ENCODE measurements at regions not wholly inside any gene's neighbourhood (a gene's known extent, or its start where the extent isn't known, plus 50 kb on each side); places are given as distances from the start of the nearest gene placed in this dataset.
"Not testable (repeated sequence)": the region's sequence is repeated elsewhere in the genome, so short reads cannot be mapped to it uniquely, and the experiment has no call there.

- DNase-seq (no peak), ATAC-seq (no peak)
- intact Hi-C loops (cut with DNase I, micrococcal nuclease): no loop called here
Measured at GRCh38 chr22:33149611-33150010, 91.4 kb upstream of the SYN3 start.

- no peak for DNase-seq
- intact Hi-C loops (cut with DNase I, micrococcal nuclease): no loop called here
- no peak for ATAC-seq
Measured at GRCh38 chr22:33144721-33145120, 86.5 kb upstream of the SYN3 start.

GRCh38 chr22:33142282-33143055 is 84.3 kb upstream of the SYN3 start:
- DNase-seq (no peak), ATAC-seq (no peak)
- intact Hi-C loops (cut with DNase I, micrococcal nuclease): no loop called here

GRCh38 chr22:33139937-33140336 is 81.8 kb upstream of the SYN3 start:
- intact Hi-C loops (cut with DNase I, micrococcal nuclease): no loop called here
- DNase-seq: no peak
- no peak for ATAC-seq

GRCh38 chr22:33138333-33138732 is 80.2 kb upstream of the SYN3 start:
- intact Hi-C loops (cut with DNase I, micrococcal nuclease); ATAC-seq; DNase-seq: not testable (repeated sequence)

GRCh38 chr22:33130473-33130872 is 72.3 kb upstream of the SYN3 start:
- DNase-seq (no peak), ATAC-seq (no peak)
- intact Hi-C loops (cut with DNase I, micrococcal nuclease): no loop called here

GRCh38 chr22:33129621-33130020 is 71.4 kb upstream of the SYN3 start:
- intact Hi-C loops (cut with DNase I, micrococcal nuclease): no loop called here
- DNase-seq (no peak), ATAC-seq (no peak)

GRCh38 chr22:33126881-33127280 is 68.7 kb upstream of the SYN3 start:
- DNase-seq: no peak
- intact Hi-C loops (cut with DNase I, micrococcal nuclease): no loop called here
- ATAC-seq: no peak

- DNase-seq: no peak
- no peak for ATAC-seq
- intact Hi-C loops (cut with DNase I, micrococcal nuclease): no loop called here
Measured at GRCh38 chr22:33124471-33124870, 66.3 kb upstream of the SYN3 start.

GRCh38 chr22:33122439-33122838 is 64.3 kb upstream of the SYN3 start:
- ATAC-seq; DNase-seq; intact Hi-C loops (cut with DNase I, micrococcal nuclease): not testable (repeated sequence)

- no peak for DNase-seq
- intact Hi-C loops (cut with DNase I, micrococcal nuclease): no loop called here
- ATAC-seq: no peak
Measured at GRCh38 chr22:33119044-33119443, 60.9 kb upstream of the SYN3 start.

GRCh38 chr22:33117821-33118220 is 59.6 kb upstream of the SYN3 start:
- DNase-seq (no peak), ATAC-seq (no peak)
- intact Hi-C loops (cut with DNase I, micrococcal nuclease): no loop called here

GRCh38 chr22:33116841-33117547 is 58.8 kb upstream of the SYN3 start:
- no peak for DNase-seq
- intact Hi-C loops (cut with DNase I, micrococcal nuclease): no loop called here
- ATAC-seq: no peak

GRCh38 chr22:33114565-33114964 is 56.4 kb upstream of the SYN3 start:
- intact Hi-C loops (cut with DNase I, micrococcal nuclease): no loop called here
- ATAC-seq: no peak
- no peak for DNase-seq

- DNase-seq: no peak
- ATAC-seq: no peak
- intact Hi-C loops (cut with DNase I, micrococcal nuclease): no loop called here
Measured at GRCh38 chr22:33112580-33112979, 54.4 kb upstream of the SYN3 start.

- intact Hi-C loops (cut with DNase I, micrococcal nuclease): no loop called here
- DNase-seq: no peak
- ATAC-seq: no peak
Measured at GRCh38 chr22:33111491-33111890, 53.3 kb upstream of the SYN3 start.

- intact Hi-C loops (cut with DNase I, micrococcal nuclease): no loop called here
Measured at GRCh38 chr22:33110562-33111163, 52.5 kb upstream of the SYN3 start.

GRCh38 chr22:33109514-33110430 is 51.6 kb upstream of the SYN3 start:
- ATAC-seq: no peak
- DNase-seq: no peak
- intact Hi-C loops (cut with DNase I, micrococcal nuclease): no loop called here

More at GRCh38 chr22:33110562-33111163, 52.5 kb upstream of the SYN3 start:
- DNase-seq (no peak), ATAC-seq (no peak)

- ATAC-seq (no peak), DNase-seq (no peak)
- intact Hi-C loops (cut with DNase I, micrococcal nuclease): no loop called here
Measured at GRCh38 chr22:33108037-33108436, 49.9 kb upstream of the SYN3 start.

Data from left colon (tissue), 2 donors.